A549 (cell line): ENCODE measurements at regions not wholly inside any gene's neighbourhood (a gene's known extent, or its start where the extent isn't known, plus 50 kb on each side); places are given as distances from the start of the nearest gene placed in this dataset.

Source experiments
- CTCF ChIP-seq: fragments of >200 bp; sonication (Bioruptor Twin); formaldehyde crosslinking; IDR thresholded peaks from 3 replicates; pipeline ENCODE4 v1.5.1; 2016
- MAFK ChIP-seq: fragments of 450-650 bp; IDR thresholded peaks from 2 replicates; pipeline ENCODE4 v1.6.1; 2014; ENCODE audit not compliant: partially characterized antibody
- MAX ChIP-seq: IDR thresholded peaks from 2 replicates; pipeline ENCODE4 v1.6.1; 2012
- POLR2AphosphoS2 ChIP-seq: conservative IDR thresholded peaks from 2 replicates; pipeline ENCODE4 v1.6.1; 2012; ENCODE audit warnings: low read length, improper control_type of control experiment, inconsistent platforms
- RFX5 ChIP-seq: fragments of 450-650 bp; IDR thresholded peaks from 2 replicates; pipeline ENCODE4 v1.7.1; 2014; ENCODE audit warnings: antibody characterized with exemption, mild to moderate bottlenecking, moderate library complexity
- TP53 ChIP-seq: fragments of 250-450 bp; sonication (Bioruptor Pico); IDR thresholded peaks from 2 replicates; pipeline ENCODE4 v1.5.0; 2021; ENCODE audit warnings: mild to moderate bottlenecking, moderate library complexity
- USF2 ChIP-seq: fragments of 450-650 bp; IDR thresholded peaks from 2 replicates; pipeline ENCODE4 v1.6.1; 2014; ENCODE audit warnings: antibody characterized with exemption
- ZSCAN20 ChIP-seq: fragments of 250-450 bp; sonication (Bioruptor Pico); IDR thresholded peaks from 2 replicates; pipeline ENCODE4 v1.8.0; 2022; ENCODE audit warnings: mild to moderate bottlenecking, moderate library complexity

GRCh38 chr22:27195494-27195893, 538.1 kb downstream of the MIAT start:
- TF ChIP-seq TP53 (CRISPR knock-in tag): no peak
- no peak for TF ChIP-seq POLR2AphosphoS2
- TF ChIP-seq CTCF: no peak
- TF ChIP-seq ZSCAN20 (CRISPR knock-in tag): no peak
- TF ChIP-seq USF2: no peak
- no peak for TF ChIP-seq MAX
- no peak for TF ChIP-seq MAFK
- TF ChIP-seq RFX5: no peak
